WTC11 (cell line): ENCODE measurements at regions not wholly inside any gene's neighbourhood (a gene's known extent, or its start where the extent isn't known, plus 50 kb on each side); places are given as distances from the start of the nearest gene placed in this dataset.

Experiments used
- ATAC-seq: fragments of 200-7000 bp; cut with Tn5 transposase; 2 replicates; pipeline ENCODE4 v1.10.0; 2021; ENCODE audit warnings: mild to moderate bottlenecking, moderate library complexity
- CTCF ChIA-PET: fragments of 300-600 bp; sonication (Branson Sonifier 250); formaldehyde crosslinking; loops from one replicate; lab custom pipeline; 2021; ENCODE audit warnings: antibody characterized with exemption; lab: Charles Lee
- POLR2A ChIA-PET: fragments of 350-600 bp; sonication (Branson Sonifier 250); formaldehyde crosslinking; loops from one replicate; lab custom pipeline; 2021; ENCODE audit warnings: antibody characterized with exemption; lab: Charles Lee
- DNase-seq: peaks from one replicate; pipeline ENCODE4 v3.0.0; 2021; ENCODE audit warnings: low spot score
- H3K27ac Mint-ChIP-seq: 2 replicates; pipeline ENCODE4 v1.8.0; 2021; ENCODE audit warnings: mixed read lengths
- H3K27me3 Mint-ChIP-seq: 2 replicates; pipeline ENCODE4 v1.8.0; 2021; ENCODE audit warnings: low read depth, mild to moderate bottlenecking, moderate library complexity, mixed read lengths
- H3K36me3 Mint-ChIP-seq: 2 replicates; pipeline ENCODE4 v1.8.0; 2021; ENCODE audit warnings: mixed read lengths
- H3K4me1 Mint-ChIP-seq: 2 replicates; pipeline ENCODE4 v1.8.0; 2022; ENCODE audit warnings: mixed read lengths
- H3K4me3 Mint-ChIP-seq: 2 replicates; pipeline ENCODE4 v1.8.0; 2021; ENCODE audit warnings: mild to moderate bottlenecking, moderate library complexity, mixed read lengths
- H3K9me3 Mint-ChIP-seq: 2 replicates; pipeline ENCODE4 v1.8.0; 2021; ENCODE audit warnings: mixed read lengths
- IRF2 ChIP-seq: sonication (generic); formaldehyde crosslinking; IDR thresholded peaks from 2 replicates; pipeline ENCODE4 v1.8.0; 2022; ENCODE audit warnings: low read depth, missing genetic modification reagents, borderline replicate concordance
- JUN ChIP-seq: sonication (generic); formaldehyde crosslinking; IDR thresholded peaks from 2 replicates; pipeline ENCODE4 v1.8.0; 2023; ENCODE audit warnings: mild to moderate bottlenecking, missing genetic modification reagents
- MYBL2 ChIP-seq: sonication (generic); formaldehyde crosslinking; IDR thresholded peaks from 2 replicates; pipeline ENCODE4 v1.8.1; 2023; ENCODE audit warnings: mild to moderate bottlenecking, moderate library complexity, missing genetic modification reagents
- NFE2L1 ChIP-seq: sonication (generic); formaldehyde crosslinking; IDR thresholded peaks from 2 replicates; pipeline ENCODE4 v1.8.1; 2023; ENCODE audit warnings: missing genetic modification reagents
- NR1H2 ChIP-seq: sonication (generic); formaldehyde crosslinking; IDR thresholded peaks from 2 replicates; pipeline ENCODE4 v1.9.0; 2021; ENCODE audit warnings: mild to moderate bottlenecking, moderate library complexity, missing genetic modification reagents
- TP53 ChIP-seq: sonication (generic); formaldehyde crosslinking; IDR thresholded peaks from 2 replicates; pipeline ENCODE4 v1.8.1; 2023; ENCODE audit warnings: mild to moderate bottlenecking, missing genetic modification reagents
- ZNF263 ChIP-seq: sonication (generic); formaldehyde crosslinking; IDR thresholded peaks from 2 replicates; pipeline ENCODE4 v1.8.1; 2022; ENCODE audit warnings: low read depth, mild to moderate bottlenecking, moderate library complexity, missing genetic modification reagents
- ZNF425 ChIP-seq: fragments of 250-450 bp; sonication (Bioruptor Pico); conservative IDR thresholded peaks from 2 replicates; pipeline ENCODE4 v1.9.0; 2021; ENCODE audit warnings: mild to moderate bottlenecking
- TF ChIP-seq, protein P1 (sequence below): sonication (generic); formaldehyde crosslinking; IDR thresholded peaks from 2 replicates; pipeline ENCODE4 v1.8.1; 2023; ENCODE audit warnings: mild to moderate bottlenecking, missing genetic modification reagents, moderate library complexity
- TF ChIP-seq, protein P2 (sequence below): fragments of 250-450 bp; sonication (Bioruptor Pico); IDR thresholded peaks from 2 replicates; pipeline ENCODE4 v1.9.0; 2021; ENCODE audit warnings: mild to moderate bottlenecking
- TF ChIP-seq, protein P3 (sequence below): sonication (generic); formaldehyde crosslinking; IDR thresholded peaks from 2 replicates; pipeline ENCODE4 v1.8.0; 2023; ENCODE audit warnings: missing genetic modification reagents, mild to moderate bottlenecking, borderline replicate concordance
- TF ChIP-seq, protein P4 (sequence below): fragments of 250-450 bp; sonication (Bioruptor Pico); IDR thresholded peaks from 2 replicates; pipeline ENCODE4 v1.8.0; 2021; ENCODE audit warnings: mild to moderate bottlenecking
- TF ChIP-seq, protein P5 (sequence below): fragments of 250-450 bp; sonication (Bioruptor Pico); IDR thresholded peaks from 2 replicates; pipeline ENCODE4 v1.9.0; 2021; ENCODE audit warnings: mild to moderate bottlenecking
- TF ChIP-seq, protein P6 (sequence below): sonication (generic); formaldehyde crosslinking; conservative IDR thresholded peaks from 2 replicates; pipeline ENCODE4 v1.8.1; 2023; ENCODE audit warnings: mild to moderate bottlenecking, low read depth, missing genetic modification reagents, moderate library complexity

DNA sequence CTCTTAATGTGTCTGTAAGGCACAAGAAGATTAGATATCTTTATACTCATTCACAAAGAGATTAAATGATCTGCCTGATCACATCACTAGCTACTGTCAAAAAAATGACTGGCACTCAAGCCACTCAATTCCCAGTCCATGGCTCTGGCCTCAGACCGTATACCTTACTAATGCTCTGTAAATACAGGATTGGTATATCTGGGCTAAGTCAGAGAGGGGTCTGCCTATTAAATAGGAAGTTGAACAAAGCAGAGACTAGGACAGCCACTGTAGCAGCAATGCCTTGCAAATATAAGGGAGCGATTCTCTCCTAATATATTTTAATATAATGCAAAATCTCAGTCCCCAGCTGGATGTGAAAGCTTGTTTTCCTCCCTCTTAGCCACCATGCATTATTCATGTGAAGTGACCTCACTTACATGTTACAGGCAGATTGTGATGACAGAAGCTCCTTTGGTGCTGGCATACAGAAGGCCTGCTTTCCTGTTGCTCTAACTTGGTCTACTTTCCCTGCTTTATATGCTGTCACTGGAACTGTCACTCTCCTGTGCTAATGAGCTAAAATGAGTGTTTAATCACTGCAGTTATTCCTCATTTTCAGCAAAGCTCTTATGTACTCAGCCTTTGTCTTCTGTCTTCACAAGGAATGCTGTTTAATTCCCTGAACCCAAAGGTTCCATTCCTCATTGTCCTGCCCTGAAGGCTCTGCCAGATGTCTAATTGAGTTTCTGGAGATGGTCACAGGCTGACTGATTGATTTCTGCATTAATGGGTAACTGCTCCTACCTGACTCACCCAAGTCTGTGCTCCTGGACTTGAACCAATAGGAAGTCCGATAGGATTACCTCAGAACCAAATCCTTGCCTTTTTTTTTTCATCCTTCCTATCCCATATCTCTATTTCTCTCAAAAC lies 578.2 kb downstream of the KLHL13 start:
- DNase-seq (no peak), ATAC-seq (no peak)
- CTCF ChIA-PET = no interaction called here

DNA sequence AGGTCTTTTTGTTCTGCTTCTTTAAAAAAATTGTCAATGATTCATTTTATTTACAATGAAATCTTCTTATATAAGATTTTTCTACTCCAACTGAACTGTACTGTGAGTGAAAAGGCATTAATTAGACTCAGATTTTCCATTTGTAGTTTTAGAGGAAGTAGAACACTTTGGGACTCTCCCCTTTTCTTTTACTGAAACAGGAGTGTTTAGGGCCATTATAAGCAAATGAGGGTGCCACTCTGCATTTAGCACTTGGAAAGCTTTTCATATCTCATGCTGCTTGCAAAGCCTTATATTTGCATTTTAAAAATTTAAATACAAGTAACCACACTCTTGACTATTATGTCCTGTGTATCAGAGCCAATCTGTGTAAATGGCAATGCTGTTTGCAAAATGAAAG lies 584.3 kb downstream of the KLHL13 start:
- peaks cover 9% of the 10 kb centered on the region; the same call in 1 of the 2 replicates for H3K9me3 Mint-ChIP-seq
- H3K27me3 Mint-ChIP-seq = no peaks in the 10 kb centered on the region
- H3K4me1 Mint-ChIP-seq = no peaks in the 10 kb centered on the region
- no peaks in the 10 kb centered on the region for H3K36me3 Mint-ChIP-seq
- no peak overlapping the region for H3K27ac Mint-ChIP-seq
- ATAC-seq (no peak), DNase-seq (no peak)
- CTCF ChIA-PET = no interaction called here
- POLR2A ChIA-PET = no interaction called here
- no peak overlapping the region for H3K4me3 Mint-ChIP-seq
- TF ChIP-seq, protein P1, sequence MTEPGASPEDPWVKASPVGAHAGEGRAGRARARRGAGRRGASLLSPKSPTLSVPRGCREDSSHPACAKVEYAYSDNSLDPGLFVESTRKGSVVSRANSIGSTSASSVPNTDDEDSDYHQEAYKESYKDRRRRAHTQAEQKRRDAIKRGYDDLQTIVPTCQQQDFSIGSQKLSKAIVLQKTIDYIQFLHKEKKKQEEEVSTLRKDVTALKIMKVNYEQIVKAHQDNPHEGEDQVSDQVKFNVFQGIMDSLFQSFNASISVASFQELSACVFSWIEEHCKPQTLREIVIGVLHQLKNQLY (CRISPR knock-in tag) = no peak
- TF ChIP-seq, protein P2, sequence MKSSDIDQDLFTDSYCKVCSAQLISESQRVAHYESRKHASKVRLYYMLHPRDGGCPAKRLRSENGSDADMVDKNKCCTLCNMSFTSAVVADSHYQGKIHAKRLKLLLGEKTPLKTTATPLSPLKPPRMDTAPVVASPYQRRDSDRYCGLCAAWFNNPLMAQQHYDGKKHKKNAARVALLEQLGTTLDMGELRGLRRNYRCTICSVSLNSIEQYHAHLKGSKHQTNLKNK (CRISPR knock-in tag) = no peak
- TF ChIP-seq ZNF263 = no peak
- TF ChIP-seq, protein P3, sequence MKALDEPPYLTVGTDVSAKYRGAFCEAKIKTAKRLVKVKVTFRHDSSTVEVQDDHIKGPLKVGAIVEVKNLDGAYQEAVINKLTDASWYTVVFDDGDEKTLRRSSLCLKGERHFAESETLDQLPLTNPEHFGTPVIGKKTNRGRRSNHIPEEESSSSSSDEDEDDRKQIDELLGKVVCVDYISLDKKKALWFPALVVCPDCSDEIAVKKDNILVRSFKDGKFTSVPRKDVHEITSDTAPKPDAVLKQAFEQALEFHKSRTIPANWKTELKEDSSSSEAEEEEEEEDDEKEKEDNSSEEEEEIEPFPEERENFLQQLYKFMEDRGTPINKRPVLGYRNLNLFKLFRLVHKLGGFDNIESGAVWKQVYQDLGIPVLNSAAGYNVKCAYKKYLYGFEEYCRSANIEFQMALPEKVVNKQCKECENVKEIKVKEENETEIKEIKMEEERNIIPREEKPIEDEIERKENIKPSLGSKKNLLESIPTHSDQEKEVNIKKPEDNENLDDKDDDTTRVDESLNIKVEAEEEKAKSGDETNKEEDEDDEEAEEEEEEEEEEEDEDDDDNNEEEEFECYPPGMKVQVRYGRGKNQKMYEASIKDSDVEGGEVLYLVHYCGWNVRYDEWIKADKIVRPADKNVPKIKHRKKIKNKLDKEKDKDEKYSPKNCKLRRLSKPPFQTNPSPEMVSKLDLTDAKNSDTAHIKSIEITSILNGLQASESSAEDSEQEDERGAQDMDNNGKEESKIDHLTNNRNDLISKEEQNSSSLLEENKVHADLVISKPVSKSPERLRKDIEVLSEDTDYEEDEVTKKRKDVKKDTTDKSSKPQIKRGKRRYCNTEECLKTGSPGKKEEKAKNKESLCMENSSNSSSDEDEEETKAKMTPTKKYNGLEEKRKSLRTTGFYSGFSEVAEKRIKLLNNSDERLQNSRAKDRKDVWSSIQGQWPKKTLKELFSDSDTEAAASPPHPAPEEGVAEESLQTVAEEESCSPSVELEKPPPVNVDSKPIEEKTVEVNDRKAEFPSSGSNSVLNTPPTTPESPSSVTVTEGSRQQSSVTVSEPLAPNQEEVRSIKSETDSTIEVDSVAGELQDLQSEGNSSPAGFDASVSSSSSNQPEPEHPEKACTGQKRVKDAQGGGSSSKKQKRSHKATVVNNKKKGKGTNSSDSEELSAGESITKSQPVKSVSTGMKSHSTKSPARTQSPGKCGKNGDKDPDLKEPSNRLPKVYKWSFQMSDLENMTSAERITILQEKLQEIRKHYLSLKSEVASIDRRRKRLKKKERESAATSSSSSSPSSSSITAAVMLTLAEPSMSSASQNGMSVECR = no peak
- TF ChIP-seq NR1H2 (CRISPR knock-in tag) = no peak
- TF ChIP-seq JUN (CRISPR knock-in tag) = no peak

More for the DNA sequence above, 578.2 kb downstream of the KLHL13 start:
- no peak overlapping the region for H3K4me3 Mint-ChIP-seq
- TF ChIP-seq TP53 (no peak), IRF2 (CRISPR knock-in tag) (no peak), MYBL2 (no peak), NFE2L1 (CRISPR knock-in tag) (no peak), ZNF425 (CRISPR knock-in tag) (no peak)
- TF ChIP-seq, protein P4, sequence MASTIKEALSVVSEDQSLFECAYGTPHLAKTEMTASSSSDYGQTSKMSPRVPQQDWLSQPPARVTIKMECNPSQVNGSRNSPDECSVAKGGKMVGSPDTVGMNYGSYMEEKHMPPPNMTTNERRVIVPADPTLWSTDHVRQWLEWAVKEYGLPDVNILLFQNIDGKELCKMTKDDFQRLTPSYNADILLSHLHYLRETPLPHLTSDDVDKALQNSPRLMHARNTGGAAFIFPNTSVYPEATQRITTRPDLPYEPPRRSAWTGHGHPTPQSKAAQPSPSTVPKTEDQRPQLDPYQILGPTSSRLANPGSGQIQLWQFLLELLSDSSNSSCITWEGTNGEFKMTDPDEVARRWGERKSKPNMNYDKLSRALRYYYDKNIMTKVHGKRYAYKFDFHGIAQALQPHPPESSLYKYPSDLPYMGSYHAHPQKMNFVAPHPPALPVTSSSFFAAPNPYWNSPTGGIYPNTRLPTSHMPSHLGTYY = no peak
- TF ChIP-seq, protein P5, sequence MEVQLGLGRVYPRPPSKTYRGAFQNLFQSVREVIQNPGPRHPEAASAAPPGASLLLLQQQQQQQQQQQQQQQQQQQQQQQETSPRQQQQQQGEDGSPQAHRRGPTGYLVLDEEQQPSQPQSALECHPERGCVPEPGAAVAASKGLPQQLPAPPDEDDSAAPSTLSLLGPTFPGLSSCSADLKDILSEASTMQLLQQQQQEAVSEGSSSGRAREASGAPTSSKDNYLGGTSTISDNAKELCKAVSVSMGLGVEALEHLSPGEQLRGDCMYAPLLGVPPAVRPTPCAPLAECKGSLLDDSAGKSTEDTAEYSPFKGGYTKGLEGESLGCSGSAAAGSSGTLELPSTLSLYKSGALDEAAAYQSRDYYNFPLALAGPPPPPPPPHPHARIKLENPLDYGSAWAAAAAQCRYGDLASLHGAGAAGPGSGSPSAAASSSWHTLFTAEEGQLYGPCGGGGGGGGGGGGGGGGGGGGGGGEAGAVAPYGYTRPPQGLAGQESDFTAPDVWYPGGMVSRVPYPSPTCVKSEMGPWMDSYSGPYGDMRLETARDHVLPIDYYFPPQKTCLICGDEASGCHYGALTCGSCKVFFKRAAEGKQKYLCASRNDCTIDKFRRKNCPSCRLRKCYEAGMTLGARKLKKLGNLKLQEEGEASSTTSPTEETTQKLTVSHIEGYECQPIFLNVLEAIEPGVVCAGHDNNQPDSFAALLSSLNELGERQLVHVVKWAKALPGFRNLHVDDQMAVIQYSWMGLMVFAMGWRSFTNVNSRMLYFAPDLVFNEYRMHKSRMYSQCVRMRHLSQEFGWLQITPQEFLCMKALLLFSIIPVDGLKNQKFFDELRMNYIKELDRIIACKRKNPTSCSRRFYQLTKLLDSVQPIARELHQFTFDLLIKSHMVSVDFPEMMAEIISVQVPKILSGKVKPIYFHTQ (CRISPR knock-in tag) = no peak
- TF ChIP-seq, protein P6, sequence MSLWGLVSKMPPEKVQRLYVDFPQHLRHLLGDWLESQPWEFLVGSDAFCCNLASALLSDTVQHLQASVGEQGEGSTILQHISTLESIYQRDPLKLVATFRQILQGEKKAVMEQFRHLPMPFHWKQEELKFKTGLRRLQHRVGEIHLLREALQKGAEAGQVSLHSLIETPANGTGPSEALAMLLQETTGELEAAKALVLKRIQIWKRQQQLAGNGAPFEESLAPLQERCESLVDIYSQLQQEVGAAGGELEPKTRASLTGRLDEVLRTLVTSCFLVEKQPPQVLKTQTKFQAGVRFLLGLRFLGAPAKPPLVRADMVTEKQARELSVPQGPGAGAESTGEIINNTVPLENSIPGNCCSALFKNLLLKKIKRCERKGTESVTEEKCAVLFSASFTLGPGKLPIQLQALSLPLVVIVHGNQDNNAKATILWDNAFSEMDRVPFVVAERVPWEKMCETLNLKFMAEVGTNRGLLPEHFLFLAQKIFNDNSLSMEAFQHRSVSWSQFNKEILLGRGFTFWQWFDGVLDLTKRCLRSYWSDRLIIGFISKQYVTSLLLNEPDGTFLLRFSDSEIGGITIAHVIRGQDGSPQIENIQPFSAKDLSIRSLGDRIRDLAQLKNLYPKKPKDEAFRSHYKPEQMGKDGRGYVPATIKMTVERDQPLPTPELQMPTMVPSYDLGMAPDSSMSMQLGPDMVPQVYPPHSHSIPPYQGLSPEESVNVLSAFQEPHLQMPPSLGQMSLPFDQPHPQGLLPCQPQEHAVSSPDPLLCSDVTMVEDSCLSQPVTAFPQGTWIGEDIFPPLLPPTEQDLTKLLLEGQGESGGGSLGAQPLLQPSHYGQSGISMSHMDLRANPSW (CRISPR knock-in tag) = no peak
- peaks cover 6% of the 10 kb centered on the region; the same call in 1 of the 2 replicates for H3K9me3 Mint-ChIP-seq
- H3K27me3 Mint-ChIP-seq = no peaks in the 10 kb centered on the region; the same call in 1 of the 2 replicates
- no peaks in the 10 kb centered on the region for H3K36me3 Mint-ChIP-seq
- H3K27ac Mint-ChIP-seq = no peak overlapping the region
- H3K4me1 Mint-ChIP-seq = no peaks in the 10 kb centered on the region
- POLR2A ChIA-PET = no interaction called here
